Fibroblast of the aortic adventitia (primary cell): ENCODE measurements at regions not wholly inside any gene's neighbourhood (a gene's known extent, or its start where the extent isn't known, plus 50 kb on each side); places are given as distances from the start of the nearest gene placed in this dataset.

ENCODE experiments used
- DNase-seq: peaks from one replicate; pipeline ENCODE4 v3.0.0-alpha.2; 2010; ENCODE audit warnings: low read depth
- H3K4me3 ChIP-seq: 2 replicates; pipeline ENCODE4 v1.5.1; 2011; ENCODE audit warnings: low read depth, mild to moderate bottlenecking, control low read depth, low read length, moderate library complexity
- CTCF ChIP-seq: IDR thresholded peaks from 2 replicates; pipeline ENCODE4 v1.5.1; 2011; ENCODE audit warnings: mild to moderate bottlenecking, low read length, control low read depth, inconsistent platforms; ENCODE audit not compliant: insufficient read depth

- TF ChIP-seq CTCF = no peak
- no peak for DNase-seq
- no peak overlapping the region for H3K4me3 ChIP-seq
Measured at GRCh38 chr2:122267947-122268346, 512.5 kb downstream of the TSN start.

GRCh38 chr2:122273785-122274419 is 518.5 kb downstream of the TSN start:
- DNase-seq = no peak
- TF ChIP-seq CTCF = no peak
- H3K4me3 ChIP-seq = no peak overlapping the region

- TF ChIP-seq CTCF = no peak
- DNase-seq = no peak
- H3K4me3 ChIP-seq = no peak overlapping the region
Measured at GRCh38 chr2:122277956-122278355, 522.5 kb downstream of the TSN start.

- no peak overlapping the region for H3K4me3 ChIP-seq
- no peak for DNase-seq
- no peak for TF ChIP-seq CTCF
Measured at GRCh38 chr2:122300758-122301157, 545.3 kb downstream of the TSN start.

GRCh38 chr2:122307763-122308162 is 552.3 kb downstream of the TSN start:
- DNase-seq = no peak
- H3K4me3 ChIP-seq = no peak overlapping the region
- TF ChIP-seq CTCF = no peak

- no peak for TF ChIP-seq CTCF
- H3K4me3 ChIP-seq = no peak overlapping the region
- no peak for DNase-seq
Measured at GRCh38 chr2:122315306-122315705, 559.9 kb downstream of the TSN start.

- DNase-seq = no peak
- no peak for TF ChIP-seq CTCF
- H3K4me3 ChIP-seq = no peak overlapping the region
Measured at GRCh38 chr2:122319539-122320132, 564.2 kb downstream of the TSN start.
